Liver (tissue), 8 donors: ENCODE measurements at regions not wholly inside any gene's neighbourhood (a gene's known extent, or its start where the extent isn't known, plus 50 kb on each side); places are given as distances from the start of the nearest gene placed in this dataset.

Source experiments
- DNase-seq: peaks from one replicate; pipeline ENCODE4 v3.0.0-alpha.2; 2017; ENCODE audit warnings: low spot score
- H3K27ac ChIP-seq, 2 donors: one replicate each; pipeline ENCODE4 v1.7.0; 2013; ENCODE audit warnings: inconsistent platforms in 2 of 2, low read length in 2 of 2, control low read depth in 1 of 2, low read depth in 1 of 2, mild to moderate bottlenecking in 1 of 2
- H3K27me3 ChIP-seq, 4 donors: one replicate each; pipeline versions ENCODE4 v1.6.1 to v1.7.0; 2013; ENCODE audit warnings: low read length in 3 of 4, inconsistent platforms in 1 of 4, mild to moderate bottlenecking in 1 of 4, moderate library complexity in 1 of 4; ENCODE audit not compliant: control insufficient read depth in 4 of 4, insufficient read depth in 4 of 4
- H3K36me3 ChIP-seq, 4 donors: one replicate each; pipeline versions ENCODE4 v1.6.1 to v1.7.0; 2013; ENCODE audit warnings: low read length in 3 of 4, mild to moderate bottlenecking in 3 of 4, low read depth in 1 of 4, moderate library complexity in 1 of 4; ENCODE audit not compliant: control insufficient read depth in 4 of 4, insufficient read depth in 3 of 4
- H3K4me1 ChIP-seq, 4 donors: one replicate each; pipeline versions ENCODE4 v1.6.1 to v1.7.0; 2013; ENCODE audit warnings: low read length in 3 of 4, mild to moderate bottlenecking in 3 of 4, moderate library complexity in 1 of 4; ENCODE audit not compliant: control insufficient read depth in 4 of 4, insufficient read depth in 4 of 4
- H3K4me3 ChIP-seq, 3 donors: one replicate each; pipeline versions ENCODE4 v1.6.1 to v1.7.0; 2013; ENCODE audit warnings: low read length in 3 of 3, control low read depth in 1 of 3, low read depth in 1 of 3, mild to moderate bottlenecking in 1 of 3
- H3K9ac ChIP-seq, 2 donors: one replicate each; pipeline ENCODE4 v1.7.0; 2013; ENCODE audit warnings: low read length in 2 of 2, mild to moderate bottlenecking in 2 of 2, moderate library complexity in 2 of 2, control low read depth in 1 of 2, low read depth in 1 of 2
- H3K9me3 ChIP-seq, 4 donors: one replicate each; pipeline versions ENCODE4 v1.6.1 to v1.7.0; 2013; ENCODE audit warnings: low read length in 3 of 4; ENCODE audit not compliant: control insufficient read depth in 4 of 4
- ATF3 ChIP-seq: IDR thresholded peaks from 2 replicates; pipeline ENCODE4 v1.6.1; 2016; ENCODE audit warnings: antibody characterized with exemption
- CTCF ChIP-seq: fragments of 150-350 bp; IDR thresholded peaks from 2 replicates; pipeline ENCODE4 v1.5.1; 2017; ENCODE audit warnings: improper control_type of control experiment, low read depth, low read length; ENCODE audit not compliant: missing input control
- EGR1 ChIP-seq, 2 donors: IDR thresholded peaks; 2 replicates each; pipeline ENCODE4 v1.6.1; 2016 to 2018; ENCODE audit warnings: antibody characterized with exemption in 2 of 2, low read depth in 2 of 2
- FOXA1 ChIP-seq: IDR thresholded peaks from 2 replicates; pipeline ENCODE4 v1.6.1; 2016; ENCODE audit warnings: antibody characterized with exemption
- FOXA2 ChIP-seq: IDR thresholded peaks from 2 replicates; pipeline ENCODE4 v1.6.1; 2016; ENCODE audit warnings: antibody characterized with exemption
- GABPA ChIP-seq, 2 donors: IDR thresholded peaks in 1 of 2; conservative IDR thresholded peaks in 1 of 2; 2 replicates each; pipeline ENCODE4 v1.6.1; 2016; ENCODE audit warnings: antibody characterized with exemption in 2 of 2, mild to moderate bottlenecking in 1 of 2, moderate library complexity in 1 of 2
- HNF4A ChIP-seq, 2 donors: conservative IDR thresholded peaks; 2 replicates each; pipeline ENCODE4 v1.6.1; 2016; ENCODE audit warnings: antibody characterized with exemption in 2 of 2, mild to moderate bottlenecking in 2 of 2
- HNF4G ChIP-seq: IDR thresholded peaks from 2 replicates; pipeline ENCODE4 v1.6.1; 2016; ENCODE audit warnings: antibody characterized with exemption
- JUND ChIP-seq, 2 donors: IDR thresholded peaks; 2 replicates each; pipeline ENCODE4 v1.6.1; 2016; ENCODE audit warnings: antibody characterized with exemption in 2 of 2
- MAX ChIP-seq: IDR thresholded peaks from 2 replicates; pipeline ENCODE4 v1.6.1; 2016; ENCODE audit warnings: antibody characterized with exemption
- NR2F2 ChIP-seq: IDR thresholded peaks from 2 replicates; pipeline ENCODE4 v1.6.1; 2016; ENCODE audit warnings: antibody characterized with exemption
- RAD21 ChIP-seq, 2 donors: IDR thresholded peaks; 2 replicates each; pipeline ENCODE4 v1.6.1; 2016; ENCODE audit warnings: antibody characterized with exemption in 2 of 2, mild to moderate bottlenecking in 2 of 2
- REST ChIP-seq: IDR thresholded peaks from 2 replicates; pipeline ENCODE4 v1.6.1; 2016; ENCODE audit warnings: antibody characterized with exemption, mild to moderate bottlenecking
- RXRA ChIP-seq, 2 donors: IDR thresholded peaks; 2 replicates each; pipeline ENCODE4 v1.6.1; 2017 to 2018; ENCODE audit warnings: antibody characterized with exemption in 2 of 2, mild to moderate bottlenecking in 1 of 2
- SP1 ChIP-seq: IDR thresholded peaks from 2 replicates; pipeline ENCODE4 v1.6.1; 2018; ENCODE audit warnings: antibody characterized with exemption, mild to moderate bottlenecking
- TAF1 ChIP-seq: conservative IDR thresholded peaks from 2 replicates; pipeline ENCODE4 v1.6.1; 2016; ENCODE audit warnings: antibody characterized with exemption, mild to moderate bottlenecking
- YY1 ChIP-seq: IDR thresholded peaks from 2 replicates; pipeline ENCODE4 v1.6.1; 2016; ENCODE audit warnings: antibody characterized with exemption, mild to moderate bottlenecking
- ZBTB33 ChIP-seq: IDR thresholded peaks from 2 replicates; pipeline ENCODE4 v1.6.1; 2016; ENCODE audit warnings: antibody characterized with exemption
- WGBS: extraction: QIAGEN DNeasy Blood & Tissue Kit; methylation state at CpG from one replicate; pipeline ENCODE4 v1.1.7; 2013; 5-methylcytosine and 5-hydroxymethylcytosine counted together
- donor health status: healthy.
- donor health status: healthy.
- donor health status: healthy.
- donor health status: healthy.
- donor health status: healthy.

GRCh38 chr5:19301271-19301670, 686.7 kb downstream of the CDH18 start:
- Histone ChIP-seq H3K9me3 (peaks cover 0 to 3% (median 0%) of the 10 kb centered on the region in 4 donors), H3K36me3 (no peaks in the 10 kb centered on the region), H3K27ac (no peak overlapping the region), H3K9ac (no peak overlapping the region), H3K4me1 (no peaks in the 10 kb centered on the region), H3K27me3 (no peaks in the 10 kb centered on the region), H3K4me3 (no peak overlapping the region)
- DNase-seq: no peak
- WGBS: 17% methylated on average over 1 of the region's 1 CpG
- TF ChIP-seq CTCF: no peak
- TF ChIP-seq YY1: no peak
- no peak for TF ChIP-seq FOXA1
- TF ChIP-seq REST: no peak
- no peak for TF ChIP-seq JUND (IDR thresholded peaks at IDR 0.05)
- TF ChIP-seq ATF3: no peak
- no peak for TF ChIP-seq RAD21 (IDR thresholded peaks at IDR 0.05)
- TF ChIP-seq TAF1: no peak
- no peak for TF ChIP-seq RXRA (IDR thresholded peaks at IDR 0.05)
- TF ChIP-seq HNF4G: no peak
- no peak for TF ChIP-seq ZBTB33
- TF ChIP-seq GABPA (IDR thresholded peaks at IDR 0.05 in 1 of 2, conservative IDR thresholded peaks at IDR 0.05 in 1 of 2): no peak
- TF ChIP-seq FOXA2: no peak
- TF ChIP-seq SP1: no peak
- no peak for TF ChIP-seq MAX
- TF ChIP-seq HNF4A (conservative IDR thresholded peaks at IDR 0.05): no peak
- no peak for TF ChIP-seq EGR1 (IDR thresholded peaks at IDR 0.05; ENCODE audit: low read depth in 2 of 2)
- no peak for TF ChIP-seq NR2F2

GRCh38 chr5:19314840-19315239, 673.2 kb downstream of the CDH18 start:
- Histone ChIP-seq H3K36me3 (no peaks in the 10 kb centered on the region), H3K27me3 (no peaks in the 10 kb centered on the region), H3K4me3 (no peak overlapping the region), H3K9ac (no peak overlapping the region), H3K4me1 (no peaks in the 10 kb centered on the region), H3K27ac (no peak overlapping the region), H3K9me3 (no peaks in the 10 kb centered on the region)
- no peak for DNase-seq
- 67% methylated on average over 1 of the region's 1 CpG for WGBS
- TF ChIP-seq EGR1 (IDR thresholded peaks at IDR 0.05; ENCODE audit: low read depth in 2 of 2) (no peak), YY1 (no peak), FOXA1 (no peak), RXRA (IDR thresholded peaks at IDR 0.05) (no peak), ATF3 (no peak), CTCF (no peak), HNF4A (conservative IDR thresholded peaks at IDR 0.05) (no peak), REST (no peak), JUND (IDR thresholded peaks at IDR 0.05) (no peak), SP1 (no peak), HNF4G (no peak), TAF1 (no peak)
